HL-60/S4 (cell line): ENCODE measurements at regions not wholly inside any gene's neighbourhood (a gene's known extent, or its start where the extent isn't known, plus 50 kb on each side); places are given as distances from the start of the nearest gene placed in this dataset.

Experiments
- in situ Hi-C: fragments of 300-500 bp; cut with MboI; formaldehyde crosslinking; loops from 2 replicates; pipeline ENCODE4 v1.14.3; 2022; ENCODE audit warnings: low sequenced_read_pairs

DNA sequence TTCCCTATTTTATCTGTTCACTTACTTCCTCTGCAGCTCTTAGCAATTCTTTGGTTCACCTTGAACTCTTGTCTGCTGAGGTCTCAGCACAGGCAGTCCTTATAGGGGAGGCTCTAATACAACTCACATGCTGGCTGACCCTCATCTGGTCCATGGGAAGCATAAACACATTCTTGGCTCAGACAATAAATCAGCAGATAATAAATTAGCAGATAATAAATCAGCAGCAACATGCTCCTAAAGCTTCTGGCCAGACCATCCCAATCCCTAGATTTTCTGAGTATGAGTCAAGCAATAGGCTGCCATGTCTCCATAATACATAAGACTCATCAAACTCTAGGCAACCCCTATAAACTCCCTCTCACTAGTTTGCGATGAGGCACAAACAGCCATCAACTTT, 208.6 kb upstream of the STEAP4 start:
- in situ Hi-C loops: no loop called here

DNA sequence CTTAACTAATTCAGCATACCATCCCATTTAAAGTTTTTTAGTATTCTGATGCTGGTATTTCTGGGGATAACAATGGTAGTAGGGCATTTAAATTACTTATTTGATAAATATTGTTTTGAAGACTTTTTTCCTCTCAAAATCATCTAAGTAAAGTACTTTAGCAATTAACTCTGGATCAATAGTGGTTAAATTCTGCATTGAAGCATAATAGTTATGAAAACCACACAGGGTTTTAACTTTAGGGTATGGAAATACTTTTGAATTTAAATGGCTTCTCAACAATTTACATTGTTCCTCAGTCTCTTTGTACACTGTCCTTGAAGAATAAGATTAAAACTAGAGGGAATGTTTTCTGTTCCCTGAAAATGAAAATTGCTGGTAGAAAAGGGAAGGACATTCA, 202.6 kb upstream of the STEAP4 start:
- in situ Hi-C loops: no loop called here

DNA sequence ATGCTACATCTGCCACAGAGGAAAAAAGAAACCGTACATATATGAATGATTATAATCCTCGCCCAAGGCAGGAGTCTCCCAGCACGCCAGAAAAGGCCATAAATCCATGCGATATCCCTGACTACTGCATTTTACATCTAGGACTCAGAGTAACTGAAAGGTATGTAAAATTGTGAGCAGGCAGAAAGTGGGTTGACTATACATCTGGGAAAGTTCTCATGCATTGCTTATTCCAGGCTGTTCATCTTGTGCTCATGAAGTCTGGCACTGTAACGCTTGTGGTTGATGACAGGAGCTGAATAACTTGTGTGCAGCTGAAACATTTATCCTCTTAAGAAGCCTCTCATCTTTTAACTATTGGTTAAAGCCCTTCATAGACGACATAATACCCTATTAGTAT, 193.4 kb upstream of the STEAP4 start:
- in situ Hi-C loops: no loop called here

DNA sequence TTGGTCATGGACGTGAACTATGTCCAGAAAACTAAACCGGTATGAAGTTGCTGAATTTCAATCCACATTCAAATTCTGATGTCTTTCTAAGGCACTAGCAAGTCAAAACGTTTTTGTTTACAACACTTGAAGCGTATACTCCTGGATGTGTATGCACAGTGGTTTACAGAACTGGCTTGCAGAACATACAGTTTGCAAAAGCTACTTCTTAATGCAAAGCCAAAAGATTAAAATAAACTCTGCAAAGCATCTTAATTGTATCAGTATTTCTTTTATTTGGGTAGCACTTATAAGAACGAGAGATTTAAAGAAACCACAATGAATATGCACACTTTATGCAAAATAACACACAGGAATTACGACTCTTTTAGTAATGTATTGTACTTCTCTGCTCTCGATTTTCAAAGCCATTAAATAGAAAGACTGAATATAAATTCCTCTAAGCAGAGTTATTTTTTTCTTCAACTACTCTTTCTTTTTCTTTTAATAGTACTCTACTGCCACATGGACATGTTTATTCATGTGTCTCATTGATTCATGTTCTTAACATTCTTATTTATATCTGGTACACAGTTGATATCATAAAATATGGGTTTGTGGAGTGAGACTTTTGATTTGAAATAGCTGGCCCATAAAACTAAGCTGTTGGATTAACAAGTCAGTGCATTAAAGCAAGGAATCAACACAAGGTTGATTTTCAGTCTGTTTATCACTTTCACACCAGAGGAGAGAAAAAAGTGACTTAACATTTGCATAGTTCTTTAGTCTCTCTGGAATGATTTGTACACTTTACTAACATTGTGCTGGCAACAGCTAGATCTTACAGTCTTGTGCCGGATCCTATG, 189.4 kb upstream of the STEAP4 start:
- in situ Hi-C loops: no loop called here

DNA sequence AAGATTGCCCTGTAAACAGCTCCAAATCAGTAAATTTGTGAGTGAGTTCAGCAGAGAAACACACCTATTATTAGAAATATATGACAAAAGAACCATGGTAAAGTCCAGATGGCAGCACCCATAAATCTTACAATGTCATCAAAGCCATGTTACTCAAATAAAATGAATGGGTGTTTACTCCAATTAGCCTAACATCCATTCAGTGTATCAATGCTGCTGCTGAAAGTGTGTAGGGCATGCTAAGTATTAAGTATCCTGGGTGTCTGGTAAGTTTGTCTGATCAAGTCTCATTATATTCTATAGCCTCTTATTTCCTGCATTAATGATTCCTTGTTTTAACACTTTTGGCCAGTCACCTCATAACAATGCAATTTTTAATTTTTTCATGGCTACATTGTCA, 185.5 kb upstream of the STEAP4 start:
- in situ Hi-C loops: no loop called here

DNA sequence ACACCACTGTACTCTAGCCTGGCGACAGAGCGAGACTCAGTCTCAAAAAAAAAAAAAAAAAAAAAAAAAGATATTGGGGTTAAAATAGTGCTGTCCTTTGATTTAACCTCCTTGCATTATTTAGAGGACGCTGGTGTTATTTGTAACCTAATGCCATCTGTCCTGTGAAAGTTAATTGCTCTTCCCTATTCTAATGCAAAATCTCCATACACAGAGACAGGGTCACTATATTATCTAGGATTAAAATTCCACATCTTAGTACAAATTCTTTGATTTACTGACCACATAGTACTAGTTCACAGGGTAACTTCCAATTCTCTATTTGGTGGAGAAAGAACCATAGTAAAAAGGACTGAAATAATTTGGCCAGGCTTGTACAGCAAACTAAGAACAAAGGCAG, 184.2 kb upstream of the STEAP4 start:
- in situ Hi-C loops: no loop called here

DNA sequence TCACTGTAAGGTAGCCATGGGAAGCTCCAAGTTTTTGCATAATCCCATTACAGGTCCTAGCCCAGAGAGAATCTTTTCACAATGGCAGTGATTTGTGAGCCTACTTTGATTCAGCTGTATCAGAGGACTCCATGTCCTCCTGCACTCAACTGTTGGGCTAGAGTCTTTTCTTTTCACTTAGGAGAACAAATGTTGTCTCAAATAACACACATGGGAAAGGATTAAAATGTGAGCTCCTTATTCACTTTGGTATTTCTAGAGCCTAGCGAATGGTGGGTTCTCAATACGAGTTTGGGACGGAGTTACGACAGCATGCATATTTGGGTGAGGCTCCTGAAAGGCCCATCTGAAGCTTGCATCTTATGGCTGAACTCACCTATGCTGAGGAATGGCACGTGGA, 183.5 kb upstream of the STEAP4 start:
- in situ Hi-C loops: no loop called here

DNA sequence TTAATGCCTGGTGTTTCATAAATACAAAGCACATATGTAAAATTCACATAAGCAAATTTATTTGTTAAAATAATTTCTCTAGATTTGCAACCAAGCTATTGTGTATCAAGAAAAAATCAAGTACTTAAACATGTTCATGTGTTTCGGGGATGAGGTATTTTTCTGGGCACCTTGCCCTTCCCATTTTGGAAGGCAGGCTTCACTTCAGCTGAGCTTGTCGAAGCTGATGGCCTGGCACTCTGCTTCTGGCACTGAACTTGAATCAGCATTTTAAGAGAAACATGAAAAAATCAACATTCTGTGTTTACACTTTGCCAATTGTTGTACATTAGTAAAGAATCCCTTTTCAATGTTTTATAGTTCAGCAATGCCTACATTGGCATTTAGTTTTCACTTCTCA, 179.1 kb upstream of the STEAP4 start:
- in situ Hi-C loops: no loop called here

DNA sequence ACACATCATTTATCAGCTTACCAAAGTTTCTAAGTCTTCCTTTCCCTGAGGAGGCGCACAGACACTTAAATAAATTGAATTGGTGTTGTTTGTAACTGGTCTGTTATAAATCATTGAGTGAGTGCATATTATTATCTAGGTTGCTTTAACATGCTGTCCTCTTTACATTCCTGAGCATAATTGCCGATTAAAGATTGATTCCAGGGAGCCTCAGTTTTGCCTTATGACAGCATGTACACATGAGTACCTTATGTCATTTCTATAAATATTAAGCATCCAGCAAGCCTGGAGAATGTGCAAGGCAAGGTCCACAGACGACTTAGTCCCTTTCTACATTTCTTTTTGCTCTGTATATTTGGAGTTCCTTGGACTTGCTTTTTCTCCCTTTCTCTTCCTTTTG, 177.9 kb upstream of the STEAP4 start:
- in situ Hi-C loops: no loop called here

DNA sequence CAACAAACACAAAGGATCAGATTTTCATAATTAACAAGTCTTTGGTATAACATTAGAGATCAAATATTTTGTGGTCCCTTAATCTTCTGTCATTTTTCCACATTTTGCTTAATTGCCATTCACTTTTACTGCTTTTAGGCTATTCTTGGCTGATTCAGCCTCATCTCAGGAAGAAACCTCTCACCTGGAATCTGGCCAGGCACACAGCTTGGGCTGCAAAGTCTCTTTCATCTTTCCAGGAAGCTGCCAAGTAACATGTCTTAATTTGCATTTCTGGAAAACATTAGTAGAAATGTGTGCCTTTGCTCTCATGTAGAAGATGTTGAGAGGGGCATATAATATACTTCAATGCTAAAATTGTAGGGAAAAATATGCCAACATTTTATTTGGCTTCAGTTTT, 174.2 kb upstream of the STEAP4 start:
- in situ Hi-C loops: no loop called here

DNA sequence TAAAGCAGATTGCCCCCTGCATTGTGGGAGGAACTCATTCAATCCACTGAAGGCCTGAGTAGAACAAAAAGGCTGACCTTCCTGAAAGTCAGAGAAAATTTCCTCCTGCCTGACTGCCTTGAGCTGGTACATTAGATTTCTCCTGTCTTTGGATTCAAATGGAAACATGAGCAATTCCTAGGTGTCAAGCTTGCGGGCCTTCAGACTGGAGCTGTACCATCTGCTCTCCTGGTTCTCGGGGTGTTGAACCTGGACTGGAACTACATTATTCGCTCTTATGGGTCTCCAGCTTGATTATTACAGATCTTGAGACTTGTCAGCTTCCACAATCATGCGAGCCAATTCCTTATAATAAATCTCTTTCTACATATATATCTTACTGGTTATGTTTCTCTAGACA, 173.6 kb upstream of the STEAP4 start:
- in situ Hi-C loops: no loop called here

DNA sequence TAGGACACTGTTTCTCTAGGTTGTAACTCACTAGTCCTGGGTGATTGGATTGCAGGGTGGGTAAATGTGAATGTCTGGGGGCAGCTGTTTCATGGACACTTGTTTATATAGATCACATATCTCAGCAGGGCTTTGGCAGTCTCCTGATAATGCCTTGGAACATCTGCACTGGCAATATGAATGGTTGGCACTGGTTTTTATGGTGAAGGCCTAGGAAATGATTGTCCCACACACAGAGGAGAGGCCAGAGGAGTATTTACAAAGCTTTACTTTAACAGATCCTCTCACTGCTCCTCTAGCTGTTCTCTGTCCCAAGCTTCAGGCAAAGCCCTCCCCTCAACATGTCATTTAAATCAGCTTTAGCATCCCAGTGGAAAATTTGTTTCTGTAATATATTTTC, 171.3 kb upstream of the STEAP4 start:
- in situ Hi-C loops: no loop called here

DNA sequence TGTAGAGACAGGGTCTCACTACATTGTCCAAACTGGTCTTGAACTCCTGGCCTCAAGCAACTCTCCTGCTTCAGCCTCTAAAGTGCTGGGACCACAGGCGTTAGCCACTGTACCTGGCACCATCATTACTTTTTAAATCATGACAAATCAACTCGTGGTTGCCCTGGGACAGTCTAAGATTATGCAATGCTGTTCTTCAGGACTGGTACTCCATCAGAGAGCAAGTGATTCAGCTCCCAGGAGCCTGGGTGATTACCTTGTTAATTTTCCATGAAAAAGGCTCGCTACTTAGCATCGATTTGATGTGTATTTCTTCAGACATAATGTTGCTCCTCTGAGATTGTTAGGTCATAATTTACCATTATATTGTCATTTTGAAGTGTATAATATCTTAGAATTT, 158.9 kb upstream of the STEAP4 start:
- in situ Hi-C loops: no loop called here

DNA sequence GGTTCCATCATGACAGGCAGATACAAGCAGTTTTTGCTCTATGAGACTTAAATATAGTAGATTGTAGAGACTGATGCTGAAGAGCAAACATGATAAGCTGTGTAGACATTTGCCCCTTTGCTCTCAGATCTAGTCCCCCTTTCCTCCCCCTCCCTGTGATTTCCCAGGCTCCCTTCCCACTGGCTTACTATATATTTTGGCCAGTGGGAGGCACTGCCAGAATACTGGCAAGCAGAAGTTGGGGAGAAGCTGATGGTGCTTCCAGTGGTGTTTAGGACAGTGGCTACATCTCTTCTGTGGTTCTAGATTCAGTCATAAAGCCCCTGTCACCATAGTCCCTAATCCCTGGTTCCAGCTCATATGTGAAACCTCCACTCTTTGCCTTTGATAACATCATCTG, 156.1 kb upstream of the STEAP4 start:
- in situ Hi-C loops: no loop called here

DNA sequence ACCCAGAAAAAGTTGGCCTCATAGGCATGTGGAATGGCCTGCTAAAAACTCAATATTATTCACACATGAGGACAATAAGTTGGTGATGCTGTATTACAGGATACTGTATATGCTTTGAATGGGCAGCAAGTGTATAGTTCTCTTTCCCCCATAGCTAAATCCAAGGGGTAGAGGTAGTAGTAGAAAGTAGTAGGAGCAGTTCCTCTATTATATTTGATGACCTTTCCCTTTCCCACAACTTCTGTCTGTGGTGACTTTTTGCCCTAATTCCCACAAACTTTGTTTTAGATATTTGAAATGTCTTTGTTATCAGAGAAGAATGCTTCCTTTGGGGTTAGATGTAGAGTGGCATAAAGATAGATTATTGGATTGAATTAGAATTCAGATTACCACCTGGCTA, 154.0 kb upstream of the STEAP4 start:
- in situ Hi-C loops: no loop called here

DNA sequence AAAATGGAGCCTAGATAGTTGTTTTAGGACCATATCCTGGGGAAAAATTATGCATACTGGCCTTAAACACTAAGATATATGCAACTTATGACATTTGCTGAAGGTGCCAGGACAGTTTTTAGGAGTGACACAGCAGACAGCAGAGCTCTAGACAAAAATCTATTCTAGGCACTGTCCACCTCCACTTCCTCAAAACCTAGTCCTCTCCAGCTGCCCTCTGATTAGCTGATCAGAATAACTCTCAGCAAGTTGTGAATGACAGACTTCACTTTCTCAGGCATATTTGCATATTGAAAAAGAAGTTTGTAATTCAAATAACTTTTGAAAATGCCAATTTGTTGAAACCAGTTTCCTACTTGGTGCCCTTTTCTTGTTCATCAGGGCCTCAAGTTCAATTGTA, 152.3 kb upstream of the STEAP4 start:
- in situ Hi-C loops: no loop called here

DNA sequence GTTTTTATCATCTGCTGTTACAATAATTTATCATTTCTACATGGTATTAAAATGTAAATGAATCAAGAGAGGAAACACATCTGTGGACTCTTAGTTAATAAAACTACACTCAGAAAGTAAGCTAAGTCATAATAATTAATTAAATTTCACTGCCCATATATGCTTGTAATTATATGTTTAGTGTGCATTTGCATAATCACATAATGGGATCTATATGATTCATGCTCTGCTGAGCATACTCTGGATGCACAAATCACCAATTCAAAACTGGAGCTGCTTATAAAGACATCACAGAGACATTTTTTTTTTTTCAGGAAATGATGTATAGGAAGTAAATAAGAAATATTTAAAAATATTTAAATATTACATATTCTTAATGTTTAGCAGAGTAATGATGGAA, 151.6 kb upstream of the STEAP4 start:
- in situ Hi-C loops: no loop called here

DNA sequence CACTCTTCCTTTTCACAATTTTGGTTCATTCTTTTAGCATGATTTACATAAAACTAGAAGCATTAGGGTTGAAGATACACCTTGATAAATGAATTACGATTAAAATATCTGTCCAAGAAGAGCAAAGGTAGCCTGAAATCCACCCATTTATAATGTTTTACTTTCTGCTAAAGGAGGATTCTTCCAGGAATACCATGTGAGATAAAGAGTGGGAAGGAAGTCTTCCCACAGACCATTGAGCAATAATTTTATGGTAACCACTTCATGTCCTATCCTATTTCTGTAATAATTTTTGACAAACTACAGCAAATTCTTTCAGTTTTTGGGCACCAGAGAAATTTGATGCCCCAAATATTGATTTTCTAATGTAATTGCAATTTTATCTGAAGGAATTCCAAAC, 150.6 kb upstream of the STEAP4 start:
- in situ Hi-C loops: no loop called here

DNA sequence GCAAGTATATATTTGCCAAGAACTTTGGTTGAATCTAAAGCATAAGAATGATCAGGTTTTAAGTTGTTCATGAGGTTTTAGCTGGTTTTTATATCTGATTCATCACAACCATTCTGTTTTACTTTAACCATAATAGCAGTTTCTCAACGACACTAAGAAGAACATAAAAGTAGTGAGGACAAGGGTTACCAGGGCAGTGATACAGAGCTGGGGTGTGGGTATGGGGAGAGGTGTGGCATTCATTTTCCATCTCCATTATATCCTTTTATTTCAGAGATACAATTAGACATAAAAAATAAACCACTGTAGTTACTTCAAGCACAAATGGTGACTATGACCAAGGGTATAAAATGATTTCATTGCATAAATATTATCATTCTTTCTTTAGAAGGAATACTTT, 149.8 kb upstream of the STEAP4 start:
- in situ Hi-C loops: no loop called here

DNA sequence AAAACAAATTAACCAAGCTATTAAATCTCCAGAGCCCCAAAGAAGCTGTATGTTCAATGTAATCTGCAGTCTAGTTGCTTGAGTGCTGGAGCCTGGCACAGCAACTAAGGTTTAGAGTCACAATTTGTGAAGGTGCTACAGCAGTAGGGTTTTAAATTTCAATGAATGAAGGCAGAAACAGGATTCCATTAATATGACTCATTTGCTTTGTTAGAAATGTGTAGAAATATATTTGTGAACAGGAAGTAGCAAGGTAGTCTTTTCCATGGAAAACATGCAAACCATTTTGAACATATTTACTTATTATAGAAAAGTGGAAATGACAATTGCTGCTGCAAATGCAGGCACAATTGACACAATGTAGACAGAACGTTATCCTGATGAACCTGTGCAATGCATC, 149.0 kb upstream of the STEAP4 start:
- in situ Hi-C loops: no loop called here

DNA sequence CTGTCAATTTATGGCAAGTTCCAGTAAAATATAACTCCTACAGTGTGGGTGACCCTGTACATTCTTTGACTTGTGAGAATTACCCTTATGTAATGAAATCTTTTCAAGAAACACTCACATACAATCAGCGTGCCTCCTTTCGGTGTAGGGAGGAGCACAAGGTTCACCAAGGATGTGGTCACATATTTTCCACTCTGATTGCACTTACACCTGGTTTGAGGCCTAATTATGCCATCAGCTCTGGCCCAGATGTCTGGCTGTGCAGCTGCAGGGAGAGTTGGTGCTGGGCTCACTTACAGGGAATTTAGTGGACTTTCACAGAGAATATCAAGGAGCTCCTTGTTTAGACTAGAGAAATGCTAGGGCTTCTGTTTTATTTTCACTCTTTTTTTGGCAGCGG, 146.0 kb upstream of the STEAP4 start:
- in situ Hi-C loops: no loop called here

DNA sequence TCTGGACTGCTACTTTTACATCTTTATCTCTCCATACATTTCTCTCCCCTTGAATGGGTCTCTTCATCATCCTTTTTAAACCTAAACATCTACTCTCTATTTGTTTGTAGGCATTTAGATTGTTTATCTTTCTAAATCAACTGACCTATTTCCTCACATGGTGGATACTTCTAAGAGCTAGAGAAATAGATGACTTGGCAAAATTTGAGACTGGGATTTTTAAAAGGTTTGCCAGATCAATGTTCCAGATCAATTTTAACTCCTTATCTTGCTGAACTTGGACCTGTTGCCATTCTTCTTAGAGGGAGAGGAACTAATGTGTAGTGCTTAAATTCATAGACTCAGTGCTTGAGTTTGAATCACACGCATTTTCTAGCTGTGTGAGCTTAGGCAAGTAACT, 144.2 kb upstream of the STEAP4 start:
- in situ Hi-C loops: no loop called here

DNA sequence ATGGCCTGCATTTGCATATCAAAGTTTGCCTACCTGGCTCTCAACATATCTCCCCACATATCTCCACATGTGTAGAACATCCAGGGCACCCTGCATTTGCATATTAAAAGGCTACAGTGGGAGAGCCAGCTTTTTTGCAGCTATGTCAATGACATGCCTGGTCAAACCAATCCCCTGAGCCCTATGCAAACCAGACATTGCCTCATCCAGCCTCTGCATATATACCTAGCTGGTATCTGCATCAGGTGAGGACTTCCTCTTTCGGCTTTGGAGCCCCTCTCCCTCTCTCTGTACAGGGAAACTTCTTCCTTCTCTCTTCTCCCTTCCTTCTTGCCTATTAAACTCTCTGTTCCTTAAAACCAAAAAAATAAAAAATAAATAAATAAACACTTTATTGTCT, 142.7 kb upstream of the STEAP4 start:
- in situ Hi-C loops: no loop called here
